ENCODE measurements at regions not wholly inside any gene's neighbourhood (a gene's known extent, or its start where the extent isn't known, plus 50 kb on each side); places are given as distances from the start of the nearest gene placed in this dataset.
"Not testable (repeated sequence)": the region's sequence is repeated elsewhere in the genome, so short reads cannot be mapped to it uniquely, and the experiment has no call there.

- no peak for DNase-seq
Measured at GRCh38 chr12:38484821-38485449, 168.4 kb downstream of the ALG10B start.

- no peak for DNase-seq
Measured at GRCh38 chr12:38488866-38489265, 172.3 kb downstream of the ALG10B start.

- no peak for DNase-seq
Measured at GRCh38 chr12:38490073-38490472, 173.5 kb downstream of the ALG10B start.

GRCh38 chr12:38490941-38491340 lies 174.4 kb downstream of the ALG10B start:
- no peak for DNase-seq

GRCh38 chr12:38501481-38501880 lies 184.9 kb downstream of the ALG10B start:
- DNase-seq = no peak

- no peak for DNase-seq
Measured at GRCh38 chr12:38501991-38502390, 185.4 kb downstream of the ALG10B start.

GRCh38 chr12:38502415-38502814 lies 185.8 kb downstream of the ALG10B start:
- DNase-seq = no peak

- DNase-seq = no peak
Measured at GRCh38 chr12:38507839-38508238, 191.3 kb downstream of the ALG10B start.

GRCh38 chr12:38508246-38508645 lies 191.7 kb downstream of the ALG10B start:
- no peak for DNase-seq

GRCh38 chr12:38515912-38516311 lies 199.3 kb downstream of the ALG10B start:
- DNase-seq = no peak

GRCh38 chr12:38516418-38516817 lies 199.8 kb downstream of the ALG10B start:
- no peak for DNase-seq

- no peak for DNase-seq
Measured at GRCh38 chr12:38523920-38524319, 207.3 kb downstream of the ALG10B start.

GRCh38 chr12:38527631-38528030 lies 211.1 kb downstream of the ALG10B start:
- no peak for DNase-seq

- no peak for DNase-seq
Measured at GRCh38 chr12:38528527-38528926, 212.0 kb downstream of the ALG10B start.

- DNase-seq = not testable (repeated sequence)
Measured at GRCh38 chr12:38529281-38529680, 212.7 kb downstream of the ALG10B start.

- DNase-seq = no peak
Measured at GRCh38 chr12:38538319-38538718, 221.7 kb downstream of the ALG10B start.

GRCh38 chr12:38540156-38540555 lies 223.6 kb downstream of the ALG10B start:
- no peak for DNase-seq

GRCh38 chr12:38541849-38542248 lies 225.3 kb downstream of the ALG10B start:
- DNase-seq = no peak

- DNase-seq = no peak
Measured at GRCh38 chr12:38543151-38543550, 226.6 kb downstream of the ALG10B start.

- no peak for DNase-seq
Measured at GRCh38 chr12:38544330-38545066, 227.9 kb downstream of the ALG10B start.

GRCh38 chr12:38547586-38547985 lies 231.0 kb downstream of the ALG10B start:
- no peak for DNase-seq

- DNase-seq = no peak
Measured at GRCh38 chr12:38555620-38556591, 239.3 kb downstream of the ALG10B start.

- DNase-seq = no peak
Measured at GRCh38 chr12:38556647-38557046, 240.1 kb downstream of the ALG10B start.

Data from activated CD4-positive, alpha-beta T cell treated with anti-CD3 and anti-CD28 coated beads, Interleukin-2, Interleukin-6, amounts not matched to agents 100 ng/mL and 50 ng/mL, durations not matched to agents 16 hours and 8 hours (primary cell).